ENCODE measurements at regions not wholly inside any gene's neighbourhood (a gene's known extent, or its start where the extent isn't known, plus 50 kb on each side); places are given as distances from the start of the nearest gene placed in this dataset.

GRCh38 chr13:22232186-22232585, 561.3 kb downstream of the FGF9 start:
- TF ChIP-seq POLR2A (IDR thresholded peaks at IDR 0.05; ENCODE audit: low read depth, low read length) (no peak), CTCF (conservative IDR thresholded peaks at IDR 0.05; ENCODE audit: low read depth, low read length) (no peak), RAD21 (IDR thresholded peaks at IDR 0.05; ENCODE audit: low read length) (no peak), CEBPB (IDR thresholded peaks at IDR 0.05; ENCODE audit: low read depth, low read length) (no peak), MAFK (IDR thresholded peaks at IDR 0.05; ENCODE audit: low read depth, low read length) (no peak), MXI1 (IDR thresholded peaks at IDR 0.05; ENCODE audit: borderline replicate concordance, low read depth, low read length) (no peak), RFX5 (IDR thresholded peaks at IDR 0.05; ENCODE audit: low read depth, low read length) (no peak), RCOR1 (IDR thresholded peaks at IDR 0.05; ENCODE audit: insufficient replicate concordance, low read length) (no peak), USF2 (IDR thresholded peaks at IDR 0.05; ENCODE audit: low read depth, low read length) (no peak), MAZ (IDR thresholded peaks at IDR 0.05; ENCODE audit: borderline replicate concordance, low read depth, low read length) (no peak)
- TF ChIP-seq, protein P1, sequence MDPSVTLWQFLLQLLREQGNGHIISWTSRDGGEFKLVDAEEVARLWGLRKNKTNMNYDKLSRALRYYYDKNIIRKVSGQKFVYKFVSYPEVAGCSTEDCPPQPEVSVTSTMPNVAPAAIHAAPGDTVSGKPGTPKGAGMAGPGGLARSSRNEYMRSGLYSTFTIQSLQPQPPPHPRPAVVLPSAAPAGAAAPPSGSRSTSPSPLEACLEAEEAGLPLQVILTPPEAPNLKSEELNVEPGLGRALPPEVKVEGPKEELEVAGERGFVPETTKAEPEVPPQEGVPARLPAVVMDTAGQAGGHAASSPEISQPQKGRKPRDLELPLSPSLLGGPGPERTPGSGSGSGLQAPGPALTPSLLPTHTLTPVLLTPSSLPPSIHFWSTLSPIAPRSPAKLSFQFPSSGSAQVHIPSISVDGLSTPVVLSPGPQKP (IDR thresholded peaks at IDR 0.05; ENCODE audit: borderline replicate concordance, low read depth, low read length): no peak
